GM12874 (cell line): ENCODE measurements at regions not wholly inside any gene's neighbourhood (a gene's known extent, or its start where the extent isn't known, plus 50 kb on each side); places are given as distances from the start of the nearest gene placed in this dataset.

Experiments
- TF ChIP-seq, protein P1 (sequence below): IDR thresholded peaks from 2 replicates; pipeline ENCODE4 v1.5.1; 2011; ENCODE audit warnings: low read depth, mild to moderate bottlenecking, control low read depth, low read length, moderate library complexity; ENCODE audit not compliant: insufficient read depth

DNA sequence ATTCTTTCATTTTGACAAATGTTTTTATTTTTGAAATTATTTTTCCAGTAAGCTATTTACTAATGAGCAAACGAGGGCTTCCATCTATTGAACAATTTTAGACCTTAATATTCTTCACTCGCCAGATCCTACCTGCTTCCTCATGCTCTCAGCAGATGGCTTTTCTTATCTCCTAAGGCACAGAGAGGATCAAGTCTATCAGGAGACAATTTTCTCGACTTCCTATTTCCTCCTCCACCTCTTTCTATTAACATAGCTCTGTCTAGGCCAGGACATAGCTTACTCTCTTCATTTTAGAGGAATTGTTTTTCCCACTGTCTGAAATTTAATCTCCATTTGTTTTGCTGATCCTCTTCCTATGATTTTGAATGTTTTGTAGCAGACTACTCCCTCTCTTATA is 87.0 kb upstream of the MAN1A1 start:
- TF ChIP-seq, protein P1, sequence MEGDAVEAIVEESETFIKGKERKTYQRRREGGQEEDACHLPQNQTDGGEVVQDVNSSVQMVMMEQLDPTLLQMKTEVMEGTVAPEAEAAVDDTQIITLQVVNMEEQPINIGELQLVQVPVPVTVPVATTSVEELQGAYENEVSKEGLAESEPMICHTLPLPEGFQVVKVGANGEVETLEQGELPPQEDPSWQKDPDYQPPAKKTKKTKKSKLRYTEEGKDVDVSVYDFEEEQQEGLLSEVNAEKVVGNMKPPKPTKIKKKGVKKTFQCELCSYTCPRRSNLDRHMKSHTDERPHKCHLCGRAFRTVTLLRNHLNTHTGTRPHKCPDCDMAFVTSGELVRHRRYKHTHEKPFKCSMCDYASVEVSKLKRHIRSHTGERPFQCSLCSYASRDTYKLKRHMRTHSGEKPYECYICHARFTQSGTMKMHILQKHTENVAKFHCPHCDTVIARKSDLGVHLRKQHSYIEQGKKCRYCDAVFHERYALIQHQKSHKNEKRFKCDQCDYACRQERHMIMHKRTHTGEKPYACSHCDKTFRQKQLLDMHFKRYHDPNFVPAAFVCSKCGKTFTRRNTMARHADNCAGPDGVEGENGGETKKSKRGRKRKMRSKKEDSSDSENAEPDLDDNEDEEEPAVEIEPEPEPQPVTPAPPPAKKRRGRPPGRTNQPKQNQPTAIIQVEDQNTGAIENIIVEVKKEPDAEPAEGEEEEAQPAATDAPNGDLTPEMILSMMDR: no peak

DNA sequence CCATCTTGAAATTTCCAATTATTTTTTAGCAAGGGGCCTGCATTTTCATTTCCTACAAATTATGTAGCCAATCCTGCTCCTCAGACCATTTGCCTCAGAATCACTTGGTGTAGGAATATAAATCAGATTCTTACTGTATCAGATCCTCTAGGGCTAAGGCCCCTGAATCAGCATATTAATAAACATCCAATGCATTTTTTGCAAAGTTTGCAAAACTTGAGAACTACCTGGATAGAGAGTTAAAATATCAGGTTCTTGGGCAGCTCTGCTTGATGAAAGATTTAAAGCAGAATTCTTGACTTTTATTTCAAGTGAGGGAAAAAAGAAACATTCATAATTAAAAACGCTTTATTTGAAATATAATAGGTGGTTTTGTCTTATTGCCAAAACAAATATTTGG is 82.2 kb upstream of the MAN1A1 start:
- TF ChIP-seq, protein P1: no peak

DNA sequence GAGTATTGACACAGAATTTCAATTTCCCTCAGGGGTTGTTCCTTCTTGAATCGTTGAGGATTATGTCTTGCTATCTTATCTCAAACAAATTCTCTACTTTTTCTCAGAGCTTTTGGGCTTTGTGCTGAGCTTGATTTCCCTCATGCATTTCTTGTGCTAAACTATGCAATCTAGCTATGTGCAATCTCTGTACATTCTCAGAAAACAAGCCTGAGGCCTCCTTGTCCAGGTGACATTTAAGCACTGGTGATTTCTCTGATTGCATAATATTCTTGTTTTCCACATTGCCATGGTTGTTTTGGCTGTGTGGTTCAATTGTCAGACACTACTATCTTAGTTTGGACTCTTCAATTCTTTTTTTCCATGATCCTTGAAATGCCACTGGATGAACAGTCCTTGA is 81.2 kb upstream of the MAN1A1 start:
- TF ChIP-seq, protein P1: no peak

DNA sequence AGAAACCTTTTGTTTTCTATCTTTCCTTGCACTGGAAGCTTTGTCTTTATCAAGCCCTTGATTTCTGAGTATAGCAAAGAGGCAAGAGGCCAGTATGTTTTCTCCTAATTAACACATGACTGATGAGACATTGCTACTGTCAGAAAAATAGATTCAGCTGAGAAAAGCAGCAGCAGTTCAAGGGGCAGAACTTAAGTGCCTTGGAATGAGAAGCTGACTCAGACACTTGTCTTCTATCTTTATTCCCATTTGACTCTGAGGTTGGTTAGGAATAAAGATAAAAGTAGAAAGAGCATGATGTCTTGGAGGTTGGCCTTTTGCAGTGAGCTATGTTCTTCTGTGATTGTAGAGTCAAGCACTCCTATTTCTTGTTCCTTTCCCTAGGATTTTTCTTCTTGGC is 79.1 kb upstream of the MAN1A1 start:
- TF ChIP-seq, protein P1: no peak

DNA sequence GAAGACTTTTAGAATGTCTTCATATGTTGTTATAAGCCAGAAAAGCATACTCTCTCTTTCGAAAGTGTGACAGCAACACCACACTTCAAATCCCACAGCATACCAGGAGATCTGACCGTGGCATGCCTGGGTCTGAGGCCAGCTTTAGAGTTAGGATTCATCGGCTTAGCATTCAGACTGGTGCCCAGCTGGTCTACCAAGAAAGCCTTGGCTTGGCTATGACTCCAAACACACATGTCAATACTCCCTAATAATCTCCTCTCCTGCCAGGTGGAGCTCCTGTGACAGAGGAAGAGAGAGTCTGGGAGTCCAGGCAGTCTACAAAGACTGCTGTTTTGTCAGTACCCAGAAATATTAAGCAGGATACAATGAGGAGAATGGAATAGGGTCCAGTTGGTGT is 77.1 kb upstream of the MAN1A1 start:
- TF ChIP-seq, protein P1: no peak

DNA sequence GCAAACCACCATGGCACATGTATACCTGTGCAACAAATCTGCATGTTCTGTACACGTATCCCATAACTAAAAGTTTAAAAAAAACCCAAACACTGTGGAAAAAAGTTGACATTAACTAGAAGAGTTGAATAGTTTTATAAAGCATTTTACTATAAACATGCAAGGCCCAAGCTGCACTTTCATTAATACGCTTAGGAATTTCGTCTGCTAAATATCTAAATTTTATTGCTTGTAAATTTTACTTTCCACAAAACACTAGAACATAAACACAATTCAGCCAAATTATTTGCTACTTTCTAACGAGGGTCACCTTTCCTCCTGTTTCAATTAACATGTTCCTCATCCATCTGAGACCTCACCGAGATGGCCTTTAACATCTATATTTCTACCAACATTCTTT is 74.4 kb upstream of the MAN1A1 start:
- TF ChIP-seq, protein P1: no peak

DNA sequence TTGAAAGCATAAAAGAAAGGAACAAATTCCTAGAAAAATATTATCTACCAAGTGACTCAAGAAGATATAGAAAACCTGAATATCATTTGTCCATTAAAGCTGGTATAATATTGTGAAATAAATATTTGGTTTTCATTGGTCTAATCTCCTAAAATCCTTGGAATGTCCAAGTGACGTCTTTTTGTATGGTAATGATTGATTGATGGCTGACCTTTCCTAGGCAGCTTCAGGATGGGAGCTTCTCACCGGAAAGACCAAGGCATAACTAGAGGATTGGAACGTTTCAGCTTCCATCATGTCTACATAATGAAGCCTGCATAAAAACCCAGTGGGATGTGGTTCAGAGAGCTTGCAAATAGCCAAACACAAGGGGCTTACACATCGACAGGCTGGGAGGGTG is 57.6 kb upstream of the MAN1A1 start:
- TF ChIP-seq, protein P1: no peak
